ENCODE measurements at regions not wholly inside any gene's neighbourhood (a gene's known extent, or its start where the extent isn't known, plus 50 kb on each side); places are given as distances from the start of the nearest gene placed in this dataset.

- H3K36me3 ChIP-seq: no peaks in the 10 kb centered on the region
- WGBS, 2 donors: 23 to 34% methylated on average over 1 of the region's 1 CpG
- ATAC-seq (peak; percentile 43 to 93 (median 80)), FAIRE-seq (no peak), DNase-seq (no peak)
- H3K4me3 ChIP-seq: no peak overlapping the region
- intact Hi-C loops (cut with DNase I): no loop called here
- TF ChIP-seq CTCF (IDR thresholded peaks at IDR 0.05): no peak
- H3K27me3 ChIP-seq: no peaks in the 10 kb centered on the region
- H3K27ac ChIP-seq: peak overlapping the region in 2 of 4 donors; percentile 55 to 57
- H3K9me3 ChIP-seq: no peaks in the 10 kb centered on the region
- peaks cover 6 to 18% (median 12%) of the 10 kb centered on the region in 3 donors for H3K4me1 ChIP-seq
Measured at GRCh38 chr2:42117923-42118753, 51.0 kb upstream of the EML4 start.

- peaks cover 6 to 18% (median 12%) of the 10 kb centered on the region in 3 donors for H3K4me1 ChIP-seq
- no peaks in the 10 kb centered on the region for H3K9me3 ChIP-seq
- no peaks in the 10 kb centered on the region for H3K36me3 ChIP-seq
- FAIRE-seq (no peak), DNase-seq (no peak), ATAC-seq (no peak)
- no peak for TF ChIP-seq CTCF (IDR thresholded peaks at IDR 0.05)
- H3K27ac ChIP-seq: peak overlapping the region in 2 of 4 donors; percentile 55 to 57
- 76 to 85% methylated on average over 6 of the region's 6 CpGs for WGBS, 2 donors
- intact Hi-C loops (cut with DNase I): no loop called here
- no peaks in the 10 kb centered on the region for H3K27me3 ChIP-seq
- H3K4me3 ChIP-seq: no peak overlapping the region
Measured at GRCh38 chr2:42118754-42119569, 50.2 kb upstream of the EML4 start.
